Left lung (tissue), 4 donors: ENCODE measurements at regions not wholly inside any gene's neighbourhood (a gene's known extent, or its start where the extent isn't known, plus 50 kb on each side); places are given as distances from the start of the nearest gene placed in this dataset.

Source experiments
- ATAC-seq: fragments of 200-7000 bp; cut with Tn5 transposase; one replicate; pipeline ENCODE4 v1.9.1; 2020; ENCODE audit warnings: moderate library complexity
- DNase-seq, 4 donors: peaks; one replicate each; pipeline ENCODE4 v3.0.0-alpha.2; 2013 to 2020
- H3K27ac ChIP-seq, 2 donors: fragments of 200-600 bp; sonication (generic) in 1 of 2; one replicate each; pipeline versions ENCODE4 v1.5.0 to v1.8.0; 2020 to 2021
- H3K27me3 ChIP-seq, 2 donors: fragments of 200-600 bp; sonication (generic) in 1 of 2; one replicate each; pipeline versions ENCODE4 v1.5.0 to v1.8.0; 2020 to 2021
- H3K36me3 ChIP-seq, 2 donors: fragments of 200-600 bp; sonication (generic) in 1 of 2; one replicate each; pipeline versions ENCODE4 v1.5.0 to v1.8.0; 2020 to 2021
- H3K4me1 ChIP-seq, 2 donors: fragments of 200-600 bp; one replicate each; pipeline ENCODE4 v1.8.0; 2021
- H3K4me3 ChIP-seq, 2 donors: fragments of 200-600 bp; sonication (generic) in 1 of 2; one replicate each; pipeline versions ENCODE4 v1.5.0 to v1.8.0; 2020 to 2021; ENCODE audit warnings: mild to moderate bottlenecking in 1 of 2
- H3K9me3 ChIP-seq, 2 donors: fragments of 200-600 bp; sonication (generic) in 1 of 2; one replicate each; pipeline versions ENCODE4 v1.5.0 to v1.8.0; 2020 to 2021
- CTCF ChIP-seq, 2 donors: fragments of 200-600 bp; sonication (generic) in 1 of 2; IDR thresholded peaks; one replicate each; pipeline versions ENCODE4 v1.5.0 to v1.8.0; 2021; ENCODE audit warnings: antibody characterized with exemption in 2 of 2
- intact Hi-C, 2 donors: fragments of 100-400 bp; cut with DNase I; formaldehyde crosslinking; loops; one replicate each; pipeline versions ENCODE4 v1.11.2 to v1.14.2; 2022
- donor health status: DM: no; HTN: yes; CAD: no.
- donor health status: DM: no; HTN: no; CAD: no.

DNA sequence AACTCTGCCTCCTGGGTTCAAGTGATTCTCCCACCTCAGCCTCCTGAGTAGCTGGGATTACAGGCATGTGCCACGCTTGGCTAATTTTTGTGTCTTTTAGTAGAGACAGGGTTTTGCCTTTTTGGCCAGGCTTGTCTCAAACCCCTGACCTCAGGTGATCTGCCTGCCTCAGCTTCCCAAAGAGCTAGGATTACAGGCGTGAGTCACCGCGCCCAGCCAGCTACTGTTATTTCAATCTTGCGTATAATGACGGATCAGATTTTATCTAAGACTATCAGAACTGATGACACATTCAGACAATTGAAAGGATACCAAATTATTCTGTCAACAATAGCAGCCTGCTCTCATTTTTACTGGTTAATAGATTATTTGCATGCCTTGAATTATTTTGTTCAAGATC lies 612.2 kb downstream of the ZIC1 start:
- DNase-seq = peak in 1 of 4 donors; percentile 12
- no peak for ATAC-seq
- no peaks in the 10 kb centered on the region for H3K36me3 ChIP-seq
- no peaks in the 10 kb centered on the region for H3K27me3 ChIP-seq
- H3K9me3 ChIP-seq = peaks cover 0 to 20% of the 10 kb centered on the region in 2 donors
- H3K4me1 ChIP-seq = no peaks in the 10 kb centered on the region
- H3K4me3 ChIP-seq = no peak overlapping the region
- H3K27ac ChIP-seq = no peak overlapping the region
- no peak for TF ChIP-seq CTCF (IDR thresholded peaks at IDR 0.05)
- intact Hi-C loops = no loop called here

GRCh38 chr3:148023994-148024393 lies 614.8 kb downstream of the ZIC1 start:
- Histone ChIP-seq H3K9me3 (peaks cover 0 to 5% of the 10 kb centered on the region in 2 donors), H3K4me1 (no peaks in the 10 kb centered on the region), H3K4me3 (no peak overlapping the region), H3K27me3 (no peaks in the 10 kb centered on the region), H3K36me3 (no peaks in the 10 kb centered on the region), H3K27ac (no peak overlapping the region)
- TF ChIP-seq CTCF (IDR thresholded peaks at IDR 0.05) = no peak
- intact Hi-C loops = no loop called here
- DNase-seq = no peak
- ATAC-seq = no peak

DNA sequence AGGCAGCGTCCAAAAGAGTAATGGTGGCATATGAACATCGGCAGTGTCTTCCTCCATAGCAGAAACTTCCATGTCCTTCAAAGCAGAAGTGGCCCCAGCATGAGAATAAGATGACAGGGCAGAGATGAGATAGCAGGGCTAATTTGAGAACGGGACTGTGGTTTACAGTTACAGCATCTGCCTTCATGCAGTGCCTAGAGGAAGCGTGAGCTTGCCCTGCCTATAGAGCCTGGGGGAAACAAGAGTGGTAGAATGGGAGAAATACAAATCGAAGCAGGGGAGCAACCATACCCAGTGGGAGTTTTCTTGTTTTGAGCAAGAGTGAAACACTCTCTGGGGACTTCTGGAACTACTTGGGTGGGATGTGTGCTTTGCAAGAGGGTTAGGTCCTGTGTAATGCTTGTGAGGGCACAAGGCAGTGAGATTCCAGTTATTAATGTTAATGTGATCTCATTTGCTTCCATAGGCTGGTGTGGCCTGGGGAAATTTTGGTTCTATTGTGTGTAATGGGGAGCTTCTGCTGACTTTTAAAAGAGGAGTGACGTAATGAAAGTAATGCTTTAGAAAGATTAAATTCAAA lies 616.9 kb downstream of the ZIC1 start:
- no peak for TF ChIP-seq CTCF (IDR thresholded peaks at IDR 0.05)
- H3K4me3 ChIP-seq = no peak overlapping the region
- DNase-seq (no peak), ATAC-seq (no peak)
- H3K9me3 ChIP-seq = no peaks in the 10 kb centered on the region
- no peaks in the 10 kb centered on the region for H3K36me3 ChIP-seq
- H3K27ac ChIP-seq = no peak overlapping the region
- no peaks in the 10 kb centered on the region for H3K4me1 ChIP-seq
- intact Hi-C loops = no loop called here
- no peaks in the 10 kb centered on the region for H3K27me3 ChIP-seq

DNA sequence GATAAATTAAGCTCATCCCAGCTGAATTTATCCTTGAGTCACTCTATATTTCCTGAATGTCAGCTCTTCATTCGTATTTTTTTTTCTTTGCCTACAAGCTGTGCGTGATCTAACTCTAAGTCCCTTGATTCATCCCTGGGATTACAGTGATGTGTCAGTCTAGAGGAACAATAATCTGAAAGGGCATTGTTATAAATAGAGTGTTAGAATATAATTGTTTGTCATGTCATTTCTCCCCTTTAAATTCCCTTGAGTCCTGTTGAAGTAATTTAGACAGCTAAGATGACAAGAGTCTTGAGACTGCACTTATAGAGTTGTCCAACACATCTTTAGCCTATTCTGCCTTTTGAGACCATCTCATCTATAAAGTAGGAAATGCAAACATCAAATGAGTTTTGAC lies 621.8 kb downstream of the ZIC1 start:
- ATAC-seq = no peak
- no peak overlapping the region for H3K27ac ChIP-seq
- no peak overlapping the region for H3K4me3 ChIP-seq
- intact Hi-C loops = no loop called here
- no peak for TF ChIP-seq CTCF (IDR thresholded peaks at IDR 0.05)
- no peaks in the 10 kb centered on the region for H3K4me1 ChIP-seq
- H3K27me3 ChIP-seq = no peaks in the 10 kb centered on the region
- H3K9me3 ChIP-seq = no peaks in the 10 kb centered on the region
- no peaks in the 10 kb centered on the region for H3K36me3 ChIP-seq
- no peak for DNase-seq

DNA sequence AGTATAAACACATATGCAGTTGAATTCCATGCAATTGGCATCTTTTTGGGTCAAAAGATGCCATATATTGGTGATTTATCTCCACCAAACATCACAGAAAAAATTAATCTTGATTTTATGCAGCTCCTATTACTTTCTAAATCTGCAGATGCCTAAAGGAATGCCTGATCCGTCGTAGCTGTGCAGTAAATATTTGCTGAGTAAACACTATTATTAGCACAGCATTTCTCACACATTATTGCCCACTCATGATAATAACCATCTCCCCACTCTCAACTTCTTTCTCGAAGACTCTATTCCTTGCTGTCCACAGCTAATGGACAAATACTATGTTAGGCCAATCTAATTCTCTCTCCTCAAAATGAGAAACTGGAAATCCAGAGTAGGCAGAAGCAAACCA lies 625.2 kb downstream of the ZIC1 start:
- intact Hi-C loops = no loop called here
- Histone ChIP-seq H3K27me3 (no peaks in the 10 kb centered on the region), H3K36me3 (no peaks in the 10 kb centered on the region), H3K9me3 (no peaks in the 10 kb centered on the region), H3K4me1 (no peaks in the 10 kb centered on the region), H3K4me3 (no peak overlapping the region), H3K27ac (no peak overlapping the region)
- no peak for ATAC-seq
- no peak for DNase-seq
- no peak for TF ChIP-seq CTCF (IDR thresholded peaks at IDR 0.05)
